ENCODE measurements at regions not wholly inside any gene's neighbourhood (a gene's known extent, or its start where the extent isn't known, plus 50 kb on each side); places are given as distances from the start of the nearest gene placed in this dataset.

- dilution Hi-C loops (cut with HindIII; ENCODE audit: low sequenced_read_pairs, unreplicated experiment) (no loop called here), in situ Hi-C loops (cut with MboI; ENCODE audit: low sequenced_read_pairs) (no loop called here), intact Hi-C loops (cut with micrococcal nuclease) (no loop called here)
- Histone ChIP-seq H4K20me1 (ENCODE audit: insufficient read depth, low read length) (no peaks in the 10 kb centered on the region), H2BK120ac (ENCODE audit: low read depth, low read length) (no peak overlapping the region), H4K5ac (ENCODE audit: low read depth, low read length) (no peak overlapping the region), H3K4me3 (ENCODE audit: insufficient read depth, low read depth, low read length) (no peak overlapping the region), H3K36me3 (ENCODE audit: control insufficient read depth, insufficient read depth, low read length) (no peaks in the 10 kb centered on the region), H2BK5ac (ENCODE audit: low read depth, low read length, poor library complexity, severe bottlenecking) (no peak overlapping the region), H2AFZ (replicated peaks; ENCODE audit: low read length, poor library complexity) (no peak overlapping the region), H2AK9ac (replicated peaks; ENCODE audit: low read depth, low read length, poor library complexity) (no peak overlapping the region), H3K27ac (ENCODE audit: insufficient read depth, low read length) (no peak overlapping the region), H3K9me3 (ENCODE audit: control insufficient read depth, insufficient read depth, low read length) (no peaks in the 10 kb centered on the region), H3K18ac (ENCODE audit: low read depth, low read length) (no peak overlapping the region), H3K79me1 (ENCODE audit: low read depth in 1 of 2, low read length in 2 of 2) (no peaks in the 10 kb centered on the region), H3K56ac (ENCODE audit: extremely low read depth, insufficient read depth, low read length) (no peak overlapping the region), H2BK15ac (ENCODE audit: low read depth, low read length) (no peak overlapping the region), H3K4me2 (ENCODE audit: low read depth, low read length) (no peak overlapping the region), H4K8ac (ENCODE audit: low read depth in 2 of 2, low read length in 2 of 2) (no peak overlapping the region), H3K23ac (ENCODE audit: low read depth, low read length) (no peak overlapping the region), H3K4me1 (ENCODE audit: control insufficient read depth, insufficient read depth, low read length) (no peaks in the 10 kb centered on the region), H3K9me1 (ENCODE audit: insufficient read depth, low read length) (no peaks in the 10 kb centered on the region), H3K27me3 (ENCODE audit: control insufficient read depth, insufficient read depth, low read length) (no peaks in the 10 kb centered on the region), H3K14ac (replicated peaks; ENCODE audit: low read depth, low read length) (no peak overlapping the region), H2BK20ac (ENCODE audit: low read depth, low read length) (no peak overlapping the region), H4K91ac (ENCODE audit: insufficient read depth, low read depth, low read length) (no peak overlapping the region), H3K4ac (ENCODE audit: low read depth, low read length) (no peak overlapping the region), H2AK5ac (ENCODE audit: low read depth, low read length) (no peak overlapping the region), H3K9ac (ENCODE audit: low read depth, low read length) (no peak overlapping the region)
- ChIA-PET CTCF (no interaction called here), POLR2A (ENCODE audit: unreplicated experiment) (interaction anchor here (0.7 kb wide), 1 partner anchor 11 kb away, joined by 4 read pairs; no protein-coding TSS in a partner anchor)
- no CpG with 5 or more reads among the region's 2 CpGs for WGBS, 2 experiments (ENCODE audit: extremely low coverage in 2 of 2, insufficient read length in 1 of 2)
- TF ChIP-seq MAFK (IDR thresholded peaks at IDR 0.05; ENCODE audit: low read depth, low read length) = no peak
- TF ChIP-seq CTCF (conservative IDR thresholded peaks at IDR 0.05; ENCODE audit: low read depth, low read length) = no peak
- no peak for TF ChIP-seq RAD21 (IDR thresholded peaks at IDR 0.05; ENCODE audit: low read length)
- TF ChIP-seq RCOR1 (IDR thresholded peaks at IDR 0.05; ENCODE audit: insufficient replicate concordance, low read length) = no peak
- TF ChIP-seq USF2 (IDR thresholded peaks at IDR 0.05; ENCODE audit: low read depth, low read length) = no peak
- TF ChIP-seq CEBPB (IDR thresholded peaks at IDR 0.05; ENCODE audit: low read depth, low read length) = no peak
- TF ChIP-seq MAZ (IDR thresholded peaks at IDR 0.05; ENCODE audit: borderline replicate concordance, low read depth, low read length) = no peak
- no peak for TF ChIP-seq ELK1 (IDR thresholded peaks at IDR 0.05; ENCODE audit: borderline replicate concordance, low read depth, low read length)
- TF ChIP-seq NFE2L2 (IDR thresholded peaks at IDR 0.05; ENCODE audit: low read depth, low read length) = no peak
- TF ChIP-seq SMC3 (IDR thresholded peaks at IDR 0.05; ENCODE audit: low read depth, low read length) = no peak
- TF ChIP-seq BHLHE40 (IDR thresholded peaks at IDR 0.05; ENCODE audit: low read depth, low read length) = no peak
- TF ChIP-seq CHD1 (IDR thresholded peaks at IDR 0.05; ENCODE audit: low read depth, low read length) = no peak
- DNase-seq = no peak
- BruUV-seq (replicated peaks) = no TSS peak
- no peak for ATAC-seq (ENCODE audit: low read depth)
Measured at GRCh38 chr11:81866896-81867295, 866.8 kb downstream of the FAM181B start.
